ENCODE measurements at regions not wholly inside any gene's neighbourhood (a gene's known extent, or its start where the extent isn't known, plus 50 kb on each side); places are given as distances from the start of the nearest gene placed in this dataset.

DNA sequence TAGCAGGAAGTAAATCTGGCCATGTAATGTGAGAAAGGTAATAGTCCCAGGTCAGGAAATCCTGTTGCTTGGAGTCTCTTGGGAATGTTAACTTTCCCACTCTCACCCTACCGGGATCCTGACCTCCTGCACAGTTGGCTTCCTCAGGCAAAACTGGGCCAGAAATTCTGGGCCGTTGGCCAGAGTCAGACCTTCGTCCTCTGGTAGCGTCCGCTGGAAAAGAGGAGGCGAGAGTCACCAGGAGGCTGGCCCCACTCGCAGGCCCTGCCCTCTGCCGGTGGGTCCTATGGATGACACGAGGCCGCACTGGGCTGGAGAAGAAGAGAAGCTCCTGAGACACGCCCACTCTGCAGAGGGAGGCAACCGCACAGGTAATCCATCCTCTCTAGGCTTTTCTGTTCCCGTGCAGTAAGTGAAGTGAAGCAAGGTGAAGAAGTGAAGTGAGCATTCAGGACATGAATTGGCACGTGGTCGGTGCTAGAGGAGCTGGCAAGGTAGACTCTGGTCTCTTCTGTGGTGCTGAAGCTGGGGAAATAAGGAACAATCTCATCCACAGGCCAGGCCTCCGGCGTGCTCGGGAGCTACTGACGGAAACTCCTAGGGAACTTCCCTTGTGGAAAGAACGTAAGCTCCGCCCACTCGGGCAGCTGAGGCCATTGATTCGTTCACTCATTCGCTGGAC, 182.7 kb upstream of the GLI2 start:
- no peak for DNase-seq (ENCODE audit: low read depth)
- no peak overlapping the region for H3K4me3 ChIP-seq (ENCODE audit: low read length)
- TF ChIP-seq, protein P1, sequence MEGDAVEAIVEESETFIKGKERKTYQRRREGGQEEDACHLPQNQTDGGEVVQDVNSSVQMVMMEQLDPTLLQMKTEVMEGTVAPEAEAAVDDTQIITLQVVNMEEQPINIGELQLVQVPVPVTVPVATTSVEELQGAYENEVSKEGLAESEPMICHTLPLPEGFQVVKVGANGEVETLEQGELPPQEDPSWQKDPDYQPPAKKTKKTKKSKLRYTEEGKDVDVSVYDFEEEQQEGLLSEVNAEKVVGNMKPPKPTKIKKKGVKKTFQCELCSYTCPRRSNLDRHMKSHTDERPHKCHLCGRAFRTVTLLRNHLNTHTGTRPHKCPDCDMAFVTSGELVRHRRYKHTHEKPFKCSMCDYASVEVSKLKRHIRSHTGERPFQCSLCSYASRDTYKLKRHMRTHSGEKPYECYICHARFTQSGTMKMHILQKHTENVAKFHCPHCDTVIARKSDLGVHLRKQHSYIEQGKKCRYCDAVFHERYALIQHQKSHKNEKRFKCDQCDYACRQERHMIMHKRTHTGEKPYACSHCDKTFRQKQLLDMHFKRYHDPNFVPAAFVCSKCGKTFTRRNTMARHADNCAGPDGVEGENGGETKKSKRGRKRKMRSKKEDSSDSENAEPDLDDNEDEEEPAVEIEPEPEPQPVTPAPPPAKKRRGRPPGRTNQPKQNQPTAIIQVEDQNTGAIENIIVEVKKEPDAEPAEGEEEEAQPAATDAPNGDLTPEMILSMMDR (conservative IDR thresholded peaks at IDR 0.05; ENCODE audit: low read depth, low read length): peak; percentile 81

DNA sequence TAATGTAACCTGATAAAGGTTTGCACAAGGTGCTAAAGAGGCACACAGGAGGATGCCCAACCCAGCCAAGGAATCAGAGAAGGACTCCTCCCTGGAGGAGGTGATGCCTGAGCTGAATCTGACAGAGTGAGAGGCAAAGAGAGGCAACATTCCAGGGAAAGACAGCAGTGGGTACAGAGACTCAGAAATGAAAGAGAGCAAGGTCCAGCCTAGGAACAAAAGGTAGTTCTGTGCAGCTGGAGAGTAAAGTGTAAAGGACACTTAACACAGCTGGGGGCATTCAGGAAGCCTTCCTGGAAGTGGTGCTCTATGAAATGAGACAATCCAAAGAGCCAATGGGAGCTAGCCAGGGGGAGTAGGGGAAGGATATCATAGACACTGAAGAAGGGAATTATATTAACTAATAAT, 181.0 kb upstream of the GLI2 start:
- TF ChIP-seq, protein P1 (conservative IDR thresholded peaks at IDR 0.05; ENCODE audit: low read depth, low read length): no peak
- no peak for DNase-seq (ENCODE audit: low read depth)
- no peak overlapping the region for H3K4me3 ChIP-seq (ENCODE audit: low read length)

DNA sequence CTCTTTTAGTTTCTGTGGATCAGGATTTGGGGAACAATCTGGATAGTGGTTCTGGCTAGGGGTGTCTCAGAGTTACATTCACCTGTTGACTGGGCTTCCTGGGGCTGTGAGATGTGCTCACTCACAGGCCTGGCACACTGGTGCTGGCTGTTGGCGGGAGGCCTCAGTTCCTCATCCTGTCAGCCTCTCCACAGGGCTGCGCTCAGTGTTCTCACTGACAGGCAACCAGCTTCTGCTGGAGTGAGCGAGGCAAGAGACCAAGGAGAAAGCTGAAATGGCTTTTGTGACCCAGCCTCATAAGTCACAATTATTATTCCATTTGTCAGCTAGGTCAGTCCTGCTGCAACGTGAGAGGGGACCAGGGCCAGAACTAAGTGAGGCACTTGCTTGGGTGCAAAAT, 180.6 kb upstream of the GLI2 start:
- no peak overlapping the region for H3K4me3 ChIP-seq (ENCODE audit: low read length)
- TF ChIP-seq, protein P1 (conservative IDR thresholded peaks at IDR 0.05; ENCODE audit: low read depth, low read length): no peak
- no peak for DNase-seq (ENCODE audit: low read depth)

DNA sequence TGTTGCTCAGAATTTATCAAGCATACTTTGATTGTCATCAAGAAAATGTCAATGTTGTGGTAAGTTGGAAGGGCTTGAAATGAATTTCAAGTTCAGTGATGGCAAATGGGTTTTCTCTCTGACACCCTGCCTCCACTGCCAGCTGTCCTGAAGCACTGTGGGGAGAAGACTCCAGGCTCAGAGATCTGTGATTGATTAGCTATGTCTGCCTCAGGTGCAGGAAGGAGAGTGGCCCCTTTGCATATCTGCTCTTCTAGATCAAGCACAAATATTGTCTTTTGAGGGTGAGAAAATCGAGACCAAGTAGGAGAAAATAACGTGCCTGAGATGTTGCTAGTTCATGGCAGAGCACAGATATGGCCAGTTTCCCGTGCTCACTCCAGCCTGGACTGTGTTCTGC, 178.8 kb upstream of the GLI2 start:
- no peak for DNase-seq (ENCODE audit: low read depth)
- TF ChIP-seq, protein P1 (conservative IDR thresholded peaks at IDR 0.05; ENCODE audit: low read depth, low read length): no peak
- H3K4me3 ChIP-seq (ENCODE audit: low read length): no peak overlapping the region

DNA sequence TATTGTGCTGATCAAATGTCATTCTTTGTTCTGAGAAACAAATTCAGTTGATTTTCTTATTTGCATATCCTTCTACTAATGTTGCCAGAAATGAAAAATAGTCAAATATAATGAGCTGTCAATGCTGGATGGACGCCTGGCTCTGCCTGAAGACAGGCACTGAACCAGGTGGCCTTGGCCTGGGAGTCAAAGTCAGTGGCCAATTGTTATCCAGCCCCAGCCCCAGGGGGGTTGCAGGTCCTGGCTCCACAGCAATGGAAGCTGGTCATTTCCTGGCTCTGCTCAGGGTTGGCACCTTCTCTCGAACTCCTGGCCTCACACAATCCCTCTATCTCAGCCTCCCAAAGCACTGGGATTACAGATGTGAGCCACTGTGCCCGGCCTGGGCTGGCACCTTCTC, 176.8 kb upstream of the GLI2 start:
- DNase-seq (ENCODE audit: low read depth): no peak
- TF ChIP-seq, protein P1 (conservative IDR thresholded peaks at IDR 0.05; ENCODE audit: low read depth, low read length): no peak
- H3K4me3 ChIP-seq (ENCODE audit: low read length): no peak overlapping the region

DNA sequence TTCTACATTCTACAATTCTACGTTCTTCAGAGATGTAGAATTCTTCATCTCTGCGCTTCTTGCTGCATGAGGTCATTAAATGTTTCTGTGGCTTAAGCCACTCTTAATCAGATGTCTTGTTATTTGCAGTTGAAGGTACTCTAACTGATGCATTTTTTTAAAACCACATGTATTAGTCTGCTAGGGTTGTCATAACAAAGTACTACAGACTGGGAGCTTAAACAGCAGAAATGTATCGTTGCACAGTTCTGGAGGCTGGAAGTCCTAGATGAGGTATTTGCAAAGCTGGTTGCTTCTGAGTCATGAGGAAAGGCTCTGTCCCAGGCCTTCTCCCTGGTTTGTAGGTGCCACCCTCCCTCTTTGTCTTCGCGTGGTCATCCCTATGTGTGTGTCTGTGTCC, 176.3 kb upstream of the GLI2 start:
- TF ChIP-seq, protein P1 (conservative IDR thresholded peaks at IDR 0.05; ENCODE audit: low read depth, low read length): no peak
- H3K4me3 ChIP-seq (ENCODE audit: low read length): no peak overlapping the region
- peak; percentile 100 for DNase-seq (ENCODE audit: low read depth)

DNA sequence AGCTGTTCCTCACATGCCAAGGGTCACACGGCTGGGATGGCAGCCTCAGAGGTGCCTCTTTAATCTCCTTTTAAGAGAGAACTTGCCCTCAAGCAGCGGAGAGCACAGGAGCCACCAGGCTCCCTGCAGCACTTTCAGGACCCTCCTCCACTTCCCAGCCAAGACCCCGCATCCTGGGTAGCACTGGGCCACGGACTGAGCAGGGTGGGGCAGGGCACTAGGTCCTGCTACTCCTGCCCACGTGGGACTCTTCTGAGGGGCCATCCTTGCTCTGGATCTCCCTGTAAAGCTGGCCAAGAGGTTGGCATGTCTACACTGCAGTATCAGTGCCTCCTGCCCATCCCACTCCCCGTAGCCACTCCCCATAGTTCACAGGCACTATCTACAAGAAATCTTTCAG, 175.3 kb upstream of the GLI2 start:
- H3K4me3 ChIP-seq (ENCODE audit: low read length): no peak overlapping the region
- DNase-seq (ENCODE audit: low read depth): no peak
- TF ChIP-seq, protein P1 (conservative IDR thresholded peaks at IDR 0.05; ENCODE audit: low read depth, low read length): no peak
